ENCODE measurements at regions not wholly inside any gene's neighbourhood (a gene's known extent, or its start where the extent isn't known, plus 50 kb on each side); places are given as distances from the start of the nearest gene placed in this dataset.

DNA sequence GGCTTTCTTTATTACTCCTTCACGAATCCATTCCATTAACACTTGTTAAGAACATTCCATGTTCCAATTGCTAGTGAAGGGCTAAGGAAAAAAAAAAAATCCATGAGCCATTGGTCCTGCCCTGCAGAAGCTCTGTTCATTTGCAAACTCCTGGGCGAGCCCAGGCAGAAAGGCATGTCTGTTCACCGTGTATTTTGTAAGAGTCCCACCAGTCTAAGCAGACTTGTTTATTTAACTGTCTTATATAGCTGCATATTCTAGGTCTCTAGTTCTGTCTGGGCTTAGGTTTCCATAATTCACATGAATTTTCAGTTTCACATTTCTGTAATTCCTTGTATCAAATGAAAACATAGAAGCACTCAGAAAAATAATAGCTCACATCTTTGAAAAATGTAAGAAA, 97.4 kb upstream of the POU2AF2 start:
- Histone ChIP-seq H3K27ac (ENCODE audit: low read depth, low read length) (no peak overlapping the region), H3K9ac (ENCODE audit: low read length) (no peak overlapping the region), H3K36me3 (ENCODE audit: low read length) (no peaks in the 10 kb centered on the region), H3K79me2 (ENCODE audit: insufficient read depth, low read length) (no peaks in the 10 kb centered on the region), H4K20me1 (ENCODE audit: low read depth, low read length) (no peaks in the 10 kb centered on the region), H3F3A (ENCODE audit: insufficient read depth) (no peaks in the 10 kb centered on the region), H3K9me3 (ENCODE audit: insufficient read depth, low read length) (no peaks in the 10 kb centered on the region), H3K27me3 (ENCODE audit: low read length) (no peaks in the 10 kb centered on the region), H3K4me3 (ENCODE audit: insufficient read depth, low read length, poor library complexity, severe bottlenecking) (no peak overlapping the region), H3K4me2 (ENCODE audit: low read depth, low read length, poor library complexity, severe bottlenecking) (no peak overlapping the region), H2AFZ (ENCODE audit: low read depth, low read length, severe bottlenecking) (no peak overlapping the region), H3K9me2 (replicated peaks; ENCODE audit: insufficient read depth, low read length) (no peaks in the 10 kb centered on the region)
- no peak for TF ChIP-seq EZH2phosphoT487 (conservative IDR thresholded peaks at IDR 0.05; ENCODE audit: low read length)

DNA sequence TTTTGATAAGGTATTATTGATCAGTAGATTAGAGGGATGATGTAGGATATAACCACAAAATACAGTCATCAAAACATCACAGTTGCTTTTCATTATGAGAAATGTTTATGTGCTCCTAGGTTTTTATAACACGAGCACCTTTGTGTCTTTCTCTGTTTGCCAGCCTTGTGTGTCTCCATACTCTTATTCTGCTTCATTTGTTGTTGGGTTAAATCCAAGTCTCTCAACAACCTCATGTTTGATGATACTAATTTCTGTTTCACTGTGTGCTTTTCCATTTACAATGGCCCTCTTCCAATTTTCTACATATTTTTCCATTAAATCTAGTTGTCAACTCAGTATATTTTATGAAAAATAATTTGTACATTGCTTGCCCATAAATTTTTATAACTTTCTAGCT, 107.7 kb upstream of the POU2AF2 start:
- TF ChIP-seq EZH2phosphoT487 (conservative IDR thresholded peaks at IDR 0.05; ENCODE audit: low read length) = no peak
- TF ChIP-seq, protein P1, sequence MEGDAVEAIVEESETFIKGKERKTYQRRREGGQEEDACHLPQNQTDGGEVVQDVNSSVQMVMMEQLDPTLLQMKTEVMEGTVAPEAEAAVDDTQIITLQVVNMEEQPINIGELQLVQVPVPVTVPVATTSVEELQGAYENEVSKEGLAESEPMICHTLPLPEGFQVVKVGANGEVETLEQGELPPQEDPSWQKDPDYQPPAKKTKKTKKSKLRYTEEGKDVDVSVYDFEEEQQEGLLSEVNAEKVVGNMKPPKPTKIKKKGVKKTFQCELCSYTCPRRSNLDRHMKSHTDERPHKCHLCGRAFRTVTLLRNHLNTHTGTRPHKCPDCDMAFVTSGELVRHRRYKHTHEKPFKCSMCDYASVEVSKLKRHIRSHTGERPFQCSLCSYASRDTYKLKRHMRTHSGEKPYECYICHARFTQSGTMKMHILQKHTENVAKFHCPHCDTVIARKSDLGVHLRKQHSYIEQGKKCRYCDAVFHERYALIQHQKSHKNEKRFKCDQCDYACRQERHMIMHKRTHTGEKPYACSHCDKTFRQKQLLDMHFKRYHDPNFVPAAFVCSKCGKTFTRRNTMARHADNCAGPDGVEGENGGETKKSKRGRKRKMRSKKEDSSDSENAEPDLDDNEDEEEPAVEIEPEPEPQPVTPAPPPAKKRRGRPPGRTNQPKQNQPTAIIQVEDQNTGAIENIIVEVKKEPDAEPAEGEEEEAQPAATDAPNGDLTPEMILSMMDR (IDR thresholded peaks at IDR 0.05; ENCODE audit: insufficient read depth, low read length, poor library complexity, severe bottlenecking) = no peak

DNA sequence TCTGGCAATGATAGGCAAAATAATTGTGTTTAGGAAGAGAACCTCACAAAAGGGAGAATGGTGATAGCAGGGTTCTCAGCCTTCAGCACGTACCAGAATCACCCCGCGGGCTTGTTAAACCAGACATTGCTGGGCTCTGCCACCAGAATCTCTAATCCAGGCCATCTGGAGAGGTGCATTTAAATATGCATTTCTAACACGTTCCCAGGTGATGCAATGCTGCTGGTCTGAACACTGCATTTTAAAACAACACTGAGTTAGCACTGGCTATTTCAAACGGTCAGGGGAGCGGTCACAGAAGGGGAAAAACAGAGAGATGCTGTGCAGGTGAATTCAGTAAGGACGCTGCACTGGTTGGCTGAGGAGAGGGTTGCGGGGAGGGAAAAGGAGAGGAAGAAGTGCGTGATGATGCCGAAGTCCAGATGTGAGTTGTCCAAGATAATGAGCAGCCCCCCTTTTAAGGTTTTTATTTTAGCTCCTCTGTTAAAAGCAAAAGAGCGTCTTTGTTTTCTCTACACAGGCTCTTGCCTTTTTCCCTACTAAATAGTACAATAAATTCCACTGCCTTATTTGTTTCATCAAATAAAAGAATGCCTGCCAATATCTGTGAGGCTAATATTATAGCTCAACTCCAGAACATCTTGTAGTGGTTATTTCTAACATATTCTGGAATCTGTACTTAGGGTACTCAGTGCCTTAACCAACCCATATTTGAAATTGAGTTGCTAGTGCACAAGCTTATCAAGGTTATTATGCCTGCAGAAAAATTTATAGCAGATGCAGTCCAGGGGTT, 109.6 kb upstream of the POU2AF2 start:
- Histone ChIP-seq H3K9ac (ENCODE audit: low read length) (no peak overlapping the region), H3K4me2 (ENCODE audit: low read depth, low read length, poor library complexity, severe bottlenecking) (no peak overlapping the region), H3K4me3 (ENCODE audit: insufficient read depth, low read length, poor library complexity, severe bottlenecking) (no peak overlapping the region), H3K27me3 (ENCODE audit: low read length) (no peaks in the 10 kb centered on the region), H3K79me2 (ENCODE audit: insufficient read depth, low read length) (no peaks in the 10 kb centered on the region), H3F3A (ENCODE audit: insufficient read depth) (no peaks in the 10 kb centered on the region), H3K9me3 (ENCODE audit: insufficient read depth, low read length) (no peaks in the 10 kb centered on the region), H3K36me3 (ENCODE audit: low read length) (no peaks in the 10 kb centered on the region), H3K9me2 (replicated peaks; ENCODE audit: insufficient read depth, low read length) (no peaks in the 10 kb centered on the region), H4K20me1 (ENCODE audit: low read depth, low read length) (no peaks in the 10 kb centered on the region), H3K27ac (ENCODE audit: low read depth, low read length) (no peak overlapping the region), H2AFZ (ENCODE audit: low read depth, low read length, severe bottlenecking) (no peak overlapping the region)
- no peak for TF ChIP-seq EZH2phosphoT487 (conservative IDR thresholded peaks at IDR 0.05; ENCODE audit: low read length)
- TF ChIP-seq, protein P1 (IDR thresholded peaks at IDR 0.05; ENCODE audit: insufficient read depth, low read length, poor library complexity, severe bottlenecking) = no peak

More for the DNA sequence above, 107.7 kb upstream of the POU2AF2 start:
- H3K4me3 ChIP-seq (ENCODE audit: insufficient read depth, low read length, poor library complexity, severe bottlenecking) = no peak overlapping the region
- H4K20me1 ChIP-seq (ENCODE audit: low read depth, low read length) = no peaks in the 10 kb centered on the region
- H3K4me2 ChIP-seq (ENCODE audit: low read depth, low read length, poor library complexity, severe bottlenecking) = no peak overlapping the region
- no peaks in the 10 kb centered on the region for H3K79me2 ChIP-seq (ENCODE audit: insufficient read depth, low read length)
- no peaks in the 10 kb centered on the region for H3K9me3 ChIP-seq (ENCODE audit: insufficient read depth, low read length)
- H3F3A ChIP-seq (ENCODE audit: insufficient read depth) = no peaks in the 10 kb centered on the region
- no peaks in the 10 kb centered on the region for H3K9me2 ChIP-seq (replicated peaks; ENCODE audit: insufficient read depth, low read length)
- H2AFZ ChIP-seq (ENCODE audit: low read depth, low read length, severe bottlenecking) = no peak overlapping the region
- H3K27ac ChIP-seq (ENCODE audit: low read depth, low read length) = no peak overlapping the region
- no peak overlapping the region for H3K9ac ChIP-seq (ENCODE audit: low read length)
- H3K36me3 ChIP-seq (ENCODE audit: low read length) = no peaks in the 10 kb centered on the region
- no peaks in the 10 kb centered on the region for H3K27me3 ChIP-seq (ENCODE audit: low read length)

DNA sequence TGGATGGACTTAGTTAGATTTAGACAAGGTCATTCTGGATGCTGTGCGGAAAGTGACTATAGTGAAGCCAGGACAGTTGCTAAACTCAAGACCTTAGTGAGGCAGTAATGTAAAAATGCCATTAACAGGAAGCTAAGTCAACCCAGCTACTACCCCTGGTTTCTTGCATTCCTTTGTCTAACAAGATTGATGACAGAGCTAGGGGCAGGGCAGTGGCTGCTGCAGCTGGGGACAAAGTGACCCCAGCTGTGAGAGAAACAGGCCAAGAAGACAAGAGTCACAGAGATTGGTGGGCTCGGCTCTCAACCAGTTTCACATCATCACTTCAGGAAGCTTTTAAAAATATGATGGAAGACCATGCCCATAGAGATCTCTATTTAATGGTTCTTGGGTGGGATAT, 110.4 kb upstream of the POU2AF2 start:
- Histone ChIP-seq H3K9me2 (replicated peaks; ENCODE audit: insufficient read depth, low read length) (no peaks in the 10 kb centered on the region), H3K36me3 (ENCODE audit: low read length) (no peaks in the 10 kb centered on the region), H3K79me2 (ENCODE audit: insufficient read depth, low read length) (no peaks in the 10 kb centered on the region), H3K27ac (ENCODE audit: low read depth, low read length) (no peak overlapping the region), H3K9ac (ENCODE audit: low read length) (no peak overlapping the region), H3K27me3 (ENCODE audit: low read length) (no peaks in the 10 kb centered on the region), H3F3A (ENCODE audit: insufficient read depth) (no peaks in the 10 kb centered on the region), H3K4me2 (ENCODE audit: low read depth, low read length, poor library complexity, severe bottlenecking) (no peak overlapping the region), H2AFZ (ENCODE audit: low read depth, low read length, severe bottlenecking) (no peak overlapping the region), H4K20me1 (ENCODE audit: low read depth, low read length) (no peaks in the 10 kb centered on the region), H3K9me3 (ENCODE audit: insufficient read depth, low read length) (no peaks in the 10 kb centered on the region), H3K4me3 (ENCODE audit: insufficient read depth, low read length, poor library complexity, severe bottlenecking) (no peak overlapping the region)
- no peak for TF ChIP-seq EZH2phosphoT487 (conservative IDR thresholded peaks at IDR 0.05; ENCODE audit: low read length)
- TF ChIP-seq, protein P1 (IDR thresholded peaks at IDR 0.05; ENCODE audit: insufficient read depth, low read length, poor library complexity, severe bottlenecking) = no peak
